ENCODE measurements at regions not wholly inside any gene's neighbourhood (a gene's known extent, or its start where the extent isn't known, plus 50 kb on each side); places are given as distances from the start of the nearest gene placed in this dataset.

- H3K27me3 Mint-ChIP-seq = peaks cover 2% of the 10 kb centered on the region
- intact Hi-C loops (cut with micrococcal nuclease) = no loop called here
- H3K9me3 Mint-ChIP-seq = peaks cover 7% of the 10 kb centered on the region
- ATAC-seq (no peak), DNase-seq (no peak)
- ChIA-PET CTCF (no interaction called here), POLR2A (no interaction called here)
- TF ChIP-seq CTCF (IDR thresholded peaks at IDR 0.05) = no peak
- H3K27ac Mint-ChIP-seq = no peak overlapping the region
- no peaks in the 10 kb centered on the region for H3K36me3 Mint-ChIP-seq (ENCODE audit: low read depth)
- H3K4me1 Mint-ChIP-seq (ENCODE audit: low read depth) = no peaks in the 10 kb centered on the region
- H3K4me3 Mint-ChIP-seq = no peak overlapping the region
These were observed 79.0 kb upstream of the CST7 start for GRCh38 chr20:24870057-24870456.

GRCh38 chr20:24870881-24871280 is 78.2 kb upstream of the CST7 start:
- ATAC-seq = no peak
- POLR2A ChIA-PET = no interaction called here
- intact Hi-C loops (cut with micrococcal nuclease) = no loop called here
- Mint-ChIP-seq H3K4me3 (no peak overlapping the region), H3K27me3 (peaks cover 2% of the 10 kb centered on the region), H3K4me1 (ENCODE audit: low read depth) (no peaks in the 10 kb centered on the region), H3K9me3 (peaks cover 2% of the 10 kb centered on the region), H3K36me3 (ENCODE audit: low read depth) (no peaks in the 10 kb centered on the region), H3K27ac (no peak overlapping the region)
- CTCF ChIA-PET = no interaction called here
- TF ChIP-seq CTCF (IDR thresholded peaks at IDR 0.05) = no peak
- DNase-seq = no peak

DNA sequence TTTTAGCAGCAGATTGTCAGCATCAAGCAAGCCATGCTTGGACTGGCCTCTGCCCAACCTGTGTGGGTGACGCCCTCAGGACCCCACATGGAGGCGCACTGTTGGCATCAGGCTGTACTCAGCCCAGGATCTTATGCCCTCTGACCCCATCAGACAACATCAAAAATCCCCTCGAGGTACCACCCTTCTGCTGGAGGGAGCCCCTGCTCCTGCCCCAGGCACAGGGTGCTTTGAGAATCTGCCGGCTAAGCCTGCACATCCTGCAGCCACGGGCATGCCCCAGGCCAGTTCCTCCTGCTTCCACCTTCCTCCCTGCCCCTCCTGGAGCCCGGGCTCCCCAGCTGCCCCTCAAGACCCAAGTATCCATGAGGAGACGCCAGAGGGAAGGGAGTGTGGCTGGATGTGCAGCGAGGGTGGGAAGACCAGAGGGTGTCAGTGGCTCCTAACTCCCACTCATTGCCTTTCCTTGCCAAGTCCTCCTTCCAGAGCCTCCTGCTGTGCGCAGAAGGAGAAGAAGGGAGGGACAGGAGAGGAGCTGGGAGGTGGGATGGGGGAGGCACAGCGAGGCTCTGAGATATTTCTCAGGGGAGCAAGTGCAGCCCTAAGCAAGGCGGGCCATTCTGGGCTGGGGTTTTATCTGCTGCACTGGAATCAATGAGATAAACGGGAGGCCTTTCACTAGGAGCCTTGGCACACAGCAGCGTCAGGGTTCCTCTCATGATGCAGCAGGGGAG is 77.4 kb upstream of the CST7 start:
- Mint-ChIP-seq H3K4me3 (no peak overlapping the region), H3K9me3 (no peaks in the 10 kb centered on the region), H3K4me1 (ENCODE audit: low read depth) (no peaks in the 10 kb centered on the region), H3K27me3 (peaks cover 2% of the 10 kb centered on the region), H3K36me3 (ENCODE audit: low read depth) (no peaks in the 10 kb centered on the region), H3K27ac (no peak overlapping the region)
- POLR2A ChIA-PET = no interaction called here
- no peak for DNase-seq
- CTCF ChIA-PET = no interaction called here
- TF ChIP-seq CTCF (IDR thresholded peaks at IDR 0.05) = no peak
- no peak for ATAC-seq
- intact Hi-C loops (cut with micrococcal nuclease) = no loop called here

GRCh38 chr20:24872291-24873024 is 76.6 kb upstream of the CST7 start:
- peaks cover 2% of the 10 kb centered on the region for H3K27me3 Mint-ChIP-seq
- H3K4me1 Mint-ChIP-seq (ENCODE audit: low read depth) = no peaks in the 10 kb centered on the region
- H3K4me3 Mint-ChIP-seq = no peak overlapping the region
- no peaks in the 10 kb centered on the region for H3K36me3 Mint-ChIP-seq (ENCODE audit: low read depth)
- POLR2A ChIA-PET = no interaction called here
- no peak for DNase-seq
- TF ChIP-seq CTCF (IDR thresholded peaks at IDR 0.05) = no peak
- CTCF ChIA-PET = no interaction called here
- no peaks in the 10 kb centered on the region for H3K9me3 Mint-ChIP-seq
- no peak overlapping the region for H3K27ac Mint-ChIP-seq
- no peak for ATAC-seq
- intact Hi-C loops (cut with micrococcal nuclease) = no loop called here

DNA sequence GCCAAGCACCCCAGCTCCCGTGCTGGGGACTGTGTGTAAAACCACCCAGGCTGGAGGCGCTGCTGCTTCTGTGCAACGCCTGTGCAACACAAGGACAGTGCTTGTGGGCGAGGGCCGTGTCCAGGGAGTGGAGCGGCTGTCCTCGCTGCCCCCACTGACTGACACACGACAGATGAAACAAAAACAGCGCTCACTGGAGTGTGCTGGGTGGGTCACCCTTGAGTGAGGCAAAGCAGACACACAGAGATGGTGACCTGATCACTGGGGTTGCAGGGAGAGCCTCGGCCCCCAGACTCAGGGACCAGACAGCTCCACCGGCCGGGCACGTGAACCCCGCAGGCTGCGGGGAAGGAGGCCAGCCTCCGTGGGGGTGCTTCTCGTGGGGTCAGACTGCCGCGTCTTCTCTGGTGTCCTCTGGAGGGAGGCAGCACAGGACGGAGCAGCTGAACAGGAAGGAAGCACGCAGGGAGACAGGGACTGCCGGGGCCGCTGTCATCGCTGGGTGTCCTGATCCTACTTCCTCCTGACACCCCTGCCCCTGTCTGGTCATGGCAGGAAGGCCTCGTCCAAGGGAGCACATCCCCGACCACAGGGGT is 75.9 kb upstream of the CST7 start:
- peaks cover 2% of the 10 kb centered on the region for H3K27me3 Mint-ChIP-seq
- ATAC-seq (no peak), DNase-seq (no peak)
- no peaks in the 10 kb centered on the region for H3K9me3 Mint-ChIP-seq
- POLR2A ChIA-PET = no interaction called here
- H3K4me1 Mint-ChIP-seq (ENCODE audit: low read depth) = no peaks in the 10 kb centered on the region
- H3K36me3 Mint-ChIP-seq (ENCODE audit: low read depth) = no peaks in the 10 kb centered on the region
- intact Hi-C loops (cut with micrococcal nuclease) = no loop called here
- no peak overlapping the region for H3K27ac Mint-ChIP-seq
- H3K4me3 Mint-ChIP-seq = no peak overlapping the region
- CTCF ChIA-PET = no interaction called here
- no peak for TF ChIP-seq CTCF (IDR thresholded peaks at IDR 0.05)
